GM21367 (cell line): ENCODE measurements at regions not wholly inside any gene's neighbourhood (a gene's known extent, or its start where the extent isn't known, plus 50 kb on each side); places are given as distances from the start of the nearest gene placed in this dataset.

Experiments
- ATAC-seq: cut with Tn5 transposase; IDR thresholded peaks from one replicate; pipeline ENCODE4 v1.9.1; 2021; ENCODE audit not compliant: unreplicated experiment

DNA sequence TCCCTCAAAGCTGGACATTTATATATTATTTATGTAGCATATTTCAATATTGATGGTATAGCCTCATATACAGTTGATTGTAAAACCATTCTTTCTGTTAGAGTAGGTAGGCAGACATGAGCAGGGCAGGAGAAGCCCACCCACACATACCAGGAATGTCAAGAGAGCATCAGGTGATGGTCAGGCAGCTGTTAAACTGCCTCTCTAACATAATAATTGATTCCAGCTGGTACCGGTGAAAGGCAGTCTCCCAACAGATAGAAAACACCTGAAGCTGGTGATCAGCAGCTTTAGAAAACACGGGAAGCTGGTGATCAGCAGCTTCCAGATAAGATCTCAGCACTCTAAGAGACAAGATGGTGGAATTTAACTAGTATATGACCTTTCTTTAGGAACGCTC lies 132.9 kb downstream of the SLITRK6 start:
- ATAC-seq, result no peak

DNA sequence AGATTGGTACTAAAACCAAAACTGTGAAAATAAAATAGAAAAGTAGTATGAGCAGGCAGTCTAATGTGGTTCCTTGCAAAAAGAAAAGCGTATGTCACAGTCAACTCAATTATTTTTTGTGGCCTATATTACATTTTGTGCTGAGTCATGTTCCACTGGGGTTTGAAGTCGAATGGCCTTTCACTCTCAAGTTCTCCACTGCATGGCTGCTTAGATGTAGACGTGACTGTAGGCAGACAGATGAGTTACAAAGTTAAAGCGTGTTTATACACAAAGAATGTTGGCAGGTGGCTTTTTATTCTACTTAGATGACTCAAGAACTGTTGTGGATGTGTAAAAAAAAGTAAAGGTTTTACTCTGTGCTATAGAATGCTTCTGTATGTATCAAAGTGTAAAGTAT lies 133.9 kb downstream of the SLITRK6 start:
- no peak for ATAC-seq

DNA sequence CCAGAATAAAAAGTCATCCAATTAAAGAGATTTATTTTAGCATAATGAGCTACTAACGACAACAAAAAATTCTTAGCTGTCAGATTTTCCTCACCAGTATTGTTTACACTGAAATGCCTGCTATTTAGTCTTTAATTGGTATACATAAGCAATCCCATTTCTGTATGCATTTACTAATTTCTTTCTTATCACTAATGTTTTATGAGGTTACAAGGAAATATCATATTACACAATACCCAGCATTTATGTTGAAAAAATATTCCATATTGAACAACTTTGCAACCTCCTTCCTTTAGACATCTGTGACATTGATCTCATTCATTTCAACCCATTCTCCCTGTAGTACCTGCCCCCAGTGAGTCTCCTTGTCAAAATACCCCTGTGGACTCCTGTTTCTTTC lies 135.4 kb downstream of the SLITRK6 start:
- no peak for ATAC-seq

DNA sequence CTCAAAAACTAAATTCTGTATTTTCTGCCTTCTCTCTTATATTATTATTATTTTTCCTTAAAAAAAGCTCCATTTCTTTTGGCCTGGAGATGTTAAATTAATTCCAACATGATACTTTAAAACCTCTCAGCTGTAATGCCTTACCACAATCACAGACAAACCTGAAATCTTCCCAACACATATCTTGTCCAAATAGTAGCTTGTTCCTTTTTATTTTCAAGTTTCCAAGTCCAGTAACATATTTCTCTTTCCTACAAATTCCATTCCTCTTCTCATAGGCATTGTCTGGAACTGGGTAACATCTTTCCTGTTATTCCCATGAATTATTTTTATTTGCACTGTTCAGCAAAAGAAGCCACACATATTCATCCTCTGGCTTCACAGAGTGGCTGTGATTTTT lies 137.0 kb downstream of the SLITRK6 start:
- no peak for ATAC-seq

DNA sequence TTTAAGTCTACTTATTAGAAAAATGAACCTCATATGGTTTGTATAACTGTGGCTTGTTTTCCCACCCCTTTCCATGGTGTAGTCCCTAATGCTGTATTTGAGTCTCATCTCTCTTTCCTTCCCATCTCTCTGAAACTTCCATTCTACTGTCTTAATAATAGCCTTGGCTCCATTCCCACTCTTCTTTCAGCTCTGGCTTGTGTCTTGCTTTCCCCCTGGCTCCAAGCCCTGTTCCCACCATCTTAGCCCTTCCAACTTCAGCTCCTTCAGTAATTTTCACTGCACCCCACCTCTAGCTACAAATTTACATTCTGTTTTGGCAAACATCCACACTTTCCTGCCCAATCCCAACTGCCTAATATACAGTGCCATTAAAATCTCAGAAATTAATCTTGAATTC lies 137.5 kb downstream of the SLITRK6 start:
- no peak for ATAC-seq

DNA sequence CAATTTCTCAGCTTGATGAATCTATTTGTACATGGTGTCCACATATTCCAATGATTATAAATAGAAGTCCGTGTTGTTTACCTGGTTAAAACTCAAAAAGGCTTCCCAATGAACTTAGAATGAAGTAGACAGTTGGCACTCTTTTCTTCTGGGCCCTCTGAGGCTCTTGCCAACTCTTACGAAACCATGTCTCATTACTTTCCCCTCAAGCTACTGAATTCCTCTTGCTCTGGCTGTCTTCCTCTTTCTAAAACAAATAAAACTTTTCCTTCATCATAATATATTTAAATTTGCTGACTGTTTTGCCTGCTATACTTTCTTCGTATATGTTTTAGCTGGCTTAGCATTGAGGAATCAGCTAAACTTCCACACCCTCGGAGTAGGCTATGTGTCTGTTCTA lies 139.7 kb downstream of the SLITRK6 start:
- no peak for ATAC-seq

DNA sequence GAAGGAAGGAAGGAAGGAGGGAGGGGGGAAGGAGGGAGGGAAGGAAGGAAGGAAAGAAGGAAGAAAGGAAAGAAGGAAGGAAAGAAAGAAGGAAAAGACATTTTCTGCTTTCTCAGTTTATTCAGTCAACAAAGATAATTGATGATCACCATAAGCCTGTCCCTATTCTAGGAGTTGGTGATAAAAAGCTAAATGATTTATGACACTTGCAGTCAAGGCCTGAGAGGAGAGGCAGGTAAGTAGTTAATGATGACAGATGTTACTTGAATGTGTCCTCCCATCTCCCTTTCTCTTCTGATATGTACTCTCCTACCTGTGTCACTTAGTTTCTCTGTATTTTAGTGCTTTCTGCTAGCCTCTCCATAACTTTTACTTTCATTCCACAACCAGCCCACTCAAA lies 141.3 kb downstream of the SLITRK6 start:
- no peak for ATAC-seq

DNA sequence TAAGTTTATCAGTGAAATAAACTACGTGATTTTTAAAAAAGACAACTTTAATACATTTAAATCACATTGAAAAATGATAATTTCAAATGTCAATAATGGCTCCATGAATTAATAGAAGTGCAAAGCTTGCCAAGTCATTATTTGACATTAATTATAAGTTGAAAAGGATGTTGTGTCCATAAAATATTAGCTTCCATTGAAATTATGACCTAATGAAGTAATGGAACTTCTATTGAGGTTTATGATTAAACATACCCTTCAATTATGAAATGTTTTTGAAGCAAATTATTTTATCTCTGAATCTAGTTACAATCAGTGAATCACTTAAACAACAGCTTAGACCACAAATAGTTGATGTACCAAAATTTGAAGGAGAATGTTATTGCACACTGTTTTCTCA lies 144.2 kb downstream of the SLITRK6 start:
- no peak for ATAC-seq

DNA sequence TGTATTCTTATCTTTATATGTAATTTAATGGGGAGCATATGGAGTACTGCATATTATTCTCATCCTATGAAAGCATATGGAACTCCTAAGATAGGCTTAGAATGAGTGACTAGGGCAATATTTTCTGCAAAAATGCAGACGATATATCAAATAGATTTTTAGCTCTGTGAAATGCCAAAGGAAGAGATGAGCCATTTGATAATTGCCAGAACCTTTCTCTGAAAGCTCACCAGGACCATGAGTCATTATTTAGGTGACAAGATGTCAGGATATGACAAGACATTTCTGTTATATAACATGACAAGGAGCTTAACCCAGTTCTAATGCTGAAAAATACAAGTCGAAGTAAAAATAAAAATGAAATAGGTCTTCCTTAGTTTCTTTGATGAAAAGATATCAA lies 145.0 kb downstream of the SLITRK6 start:
- no peak for ATAC-seq

DNA sequence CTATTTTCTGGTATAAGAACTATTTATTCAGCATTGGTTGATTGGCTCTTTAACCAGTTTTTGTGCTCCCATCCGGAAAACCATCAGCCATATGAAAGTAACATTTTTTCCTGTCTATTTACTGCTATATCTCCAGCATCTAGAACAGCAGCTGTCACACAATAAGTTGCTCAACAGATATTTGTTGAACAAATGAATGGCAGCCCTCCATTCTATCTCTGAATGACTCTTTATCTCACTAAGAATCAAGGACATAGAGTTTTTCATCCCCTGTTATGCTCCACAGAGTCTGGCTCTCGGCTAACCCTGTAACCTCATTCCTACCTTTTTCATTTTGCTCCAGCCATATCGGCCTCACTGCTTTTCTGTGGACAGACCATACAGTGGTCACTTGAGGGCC lies 145.5 kb downstream of the SLITRK6 start:
- ATAC-seq, result no peak

DNA sequence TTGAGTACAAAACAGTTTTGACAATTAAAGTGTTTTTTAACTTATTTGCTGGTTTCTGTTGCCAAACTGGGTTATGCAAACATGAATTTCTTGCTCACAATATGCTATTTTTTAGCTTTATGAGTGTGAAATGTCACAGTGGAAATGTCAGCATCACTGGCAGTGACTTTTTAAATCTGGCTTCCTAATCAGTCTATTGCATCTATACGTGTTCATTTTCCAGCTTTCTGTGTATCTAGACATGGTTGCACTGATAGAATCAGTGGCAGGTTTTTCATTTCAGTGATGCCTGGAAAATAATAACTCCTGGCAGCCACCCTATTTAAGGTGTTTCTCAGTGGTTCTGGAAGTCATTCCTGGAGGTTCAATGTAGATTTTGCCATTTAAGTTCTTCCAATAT lies 146.7 kb downstream of the SLITRK6 start:
- ATAC-seq, result no peak

DNA sequence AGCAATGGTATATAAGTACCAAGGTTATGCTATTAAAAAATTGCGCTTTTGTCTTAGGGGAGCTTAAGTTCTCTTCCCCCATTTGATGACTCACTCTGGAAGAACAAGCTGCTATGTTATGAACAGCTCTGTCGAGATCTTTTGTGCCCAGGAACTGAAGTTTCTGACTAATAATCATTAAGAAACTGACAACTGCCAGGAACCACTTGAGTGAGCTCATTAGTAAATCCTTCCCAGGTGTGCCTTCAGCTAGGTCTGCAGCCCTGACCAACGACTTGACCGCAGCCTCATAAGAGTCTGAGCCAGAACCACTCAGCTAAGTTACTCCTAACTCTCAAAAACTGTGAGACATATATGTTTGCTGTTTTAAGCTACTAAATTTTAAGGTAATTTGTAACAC lies 147.8 kb downstream of the SLITRK6 start:
- ATAC-seq, result no peak

DNA sequence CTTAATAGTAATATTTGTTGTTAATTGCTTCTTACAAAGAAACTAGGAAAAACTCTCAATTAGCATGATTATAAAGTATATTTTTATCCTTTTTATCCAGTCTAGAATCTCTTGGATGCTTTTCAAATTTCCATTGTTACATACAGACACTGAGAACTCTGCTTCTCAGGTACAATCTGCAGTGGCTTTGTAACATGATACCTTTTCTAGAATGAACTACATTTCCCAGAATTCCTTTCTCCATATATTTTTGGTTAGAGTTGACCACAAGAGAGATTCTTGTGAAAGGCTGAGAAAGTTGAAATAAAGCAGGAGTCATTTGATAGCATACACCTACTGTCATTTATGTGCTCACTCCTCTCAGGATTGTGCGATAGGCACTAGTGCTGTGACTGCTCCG lies 148.6 kb downstream of the SLITRK6 start:
- no peak for ATAC-seq

DNA sequence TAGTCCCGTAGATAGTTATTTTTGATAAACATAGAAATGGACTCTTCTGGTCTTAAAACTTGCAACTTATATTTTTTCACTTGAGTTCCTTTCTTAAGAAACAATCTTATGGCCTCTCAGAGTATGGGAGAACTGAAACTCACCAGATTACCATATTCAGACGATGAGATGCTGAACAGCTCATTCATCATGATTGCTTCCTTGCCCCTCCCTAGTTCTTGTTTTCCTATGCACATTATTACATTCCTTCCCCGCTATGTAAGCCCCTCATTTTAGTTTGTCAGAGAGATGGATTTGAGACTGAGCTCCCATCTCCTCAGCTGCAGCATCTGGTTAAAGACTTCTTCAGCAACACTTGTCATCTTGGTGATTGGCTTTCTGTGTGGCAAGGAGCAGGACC lies 158.5 kb downstream of the SLITRK6 start:
- ATAC-seq, result no peak

DNA sequence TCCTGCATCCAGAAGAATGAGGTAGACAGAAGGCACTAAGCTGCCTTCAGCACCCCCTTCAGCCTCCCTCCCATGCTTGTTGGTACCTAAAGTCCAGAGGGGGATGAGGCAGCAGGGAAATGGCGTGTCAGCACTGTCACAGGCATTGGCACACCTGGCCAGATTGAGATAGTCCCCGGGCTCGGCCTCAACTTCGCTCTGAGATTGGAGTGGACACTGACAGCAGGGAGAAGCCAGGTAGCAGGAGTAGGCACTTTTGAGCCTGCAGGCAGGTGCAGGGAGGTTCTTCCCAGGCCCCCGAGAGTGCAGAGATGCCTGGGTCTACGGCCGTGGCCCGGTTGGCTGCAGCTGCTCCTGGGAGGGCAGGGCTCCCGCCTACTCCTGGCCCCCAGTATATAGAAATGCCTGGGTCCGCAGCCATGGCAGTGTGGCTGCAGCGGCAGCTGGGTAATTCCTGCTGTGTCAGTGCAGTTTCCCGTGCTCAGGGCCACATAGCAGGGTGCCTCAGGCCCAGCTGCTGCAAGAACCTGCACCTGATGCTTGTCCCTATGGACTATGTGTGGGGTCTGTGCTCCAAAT lies 160.3 kb downstream of the SLITRK6 start:
- no peak for ATAC-seq

DNA sequence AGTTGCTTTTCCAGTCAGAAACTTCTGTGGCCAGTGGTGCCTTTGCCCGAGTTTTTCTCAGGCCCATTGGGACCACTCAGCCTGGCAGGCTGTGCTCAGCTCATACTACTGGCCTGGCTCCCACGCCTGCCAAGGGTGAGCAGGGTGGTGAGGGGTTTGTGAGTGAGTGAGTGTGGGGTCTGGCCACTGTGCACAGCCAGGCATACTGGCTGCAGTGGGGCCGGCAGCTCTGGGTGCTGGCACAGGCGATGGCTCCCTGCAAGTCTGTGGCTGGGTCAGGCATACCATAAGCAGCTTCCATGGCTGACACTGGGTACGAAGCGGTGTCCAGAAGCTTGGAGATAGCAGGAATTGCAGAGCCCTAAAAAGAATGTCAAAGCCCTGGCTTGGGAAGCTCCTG lies 161.0 kb downstream of the SLITRK6 start:
- no peak for ATAC-seq

DNA sequence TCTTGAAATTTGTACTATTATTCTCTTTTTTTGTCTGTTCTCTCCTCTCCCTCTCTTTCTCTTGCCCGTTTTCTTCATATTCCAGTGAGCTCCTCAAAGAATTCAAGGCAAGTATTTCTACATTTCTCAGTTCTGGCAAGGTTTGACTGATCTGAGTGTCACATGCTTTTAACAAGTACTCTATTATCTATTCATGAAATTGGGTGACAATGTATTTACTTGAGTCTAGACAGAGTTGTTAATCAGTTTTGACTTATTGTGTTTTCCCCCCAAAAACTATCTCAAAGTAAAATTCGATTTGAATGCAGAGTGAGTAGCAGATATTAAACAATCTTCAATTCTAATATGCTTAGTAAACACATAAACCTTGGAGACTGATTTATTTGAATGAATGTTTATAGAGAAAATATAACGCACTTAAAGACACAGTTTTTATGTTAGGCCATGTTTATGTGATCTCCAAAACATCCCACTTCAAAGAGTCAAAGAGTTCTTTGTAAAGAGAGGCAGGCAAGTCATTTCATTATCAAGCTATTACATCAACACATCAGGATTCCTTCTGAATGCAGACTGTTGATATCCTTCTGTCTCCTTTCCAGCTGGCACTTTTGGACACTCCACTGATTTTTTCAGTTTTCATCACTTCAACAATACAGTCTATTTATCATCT lies 166.6 kb downstream of the SLITRK6 start:
- no peak for ATAC-seq

DNA sequence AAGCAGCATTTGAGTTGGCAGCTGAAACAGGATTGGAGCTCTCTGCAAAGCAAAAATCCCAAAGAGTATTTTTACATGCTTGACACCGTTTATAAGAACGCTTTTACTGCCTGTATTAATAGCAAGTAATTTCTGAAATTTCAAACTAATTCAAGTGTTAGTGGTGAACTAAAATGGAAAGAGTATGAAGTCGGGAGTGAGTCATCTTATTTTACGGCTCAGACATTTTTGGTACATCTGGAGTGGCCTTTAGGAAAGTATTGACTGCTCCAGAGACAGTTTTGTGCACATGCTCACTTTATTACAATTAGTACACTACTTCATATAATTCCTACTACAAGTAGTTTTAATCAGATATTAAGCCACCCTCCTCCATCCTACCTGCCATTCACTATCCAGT lies 167.4 kb downstream of the SLITRK6 start:
- no peak for ATAC-seq

DNA sequence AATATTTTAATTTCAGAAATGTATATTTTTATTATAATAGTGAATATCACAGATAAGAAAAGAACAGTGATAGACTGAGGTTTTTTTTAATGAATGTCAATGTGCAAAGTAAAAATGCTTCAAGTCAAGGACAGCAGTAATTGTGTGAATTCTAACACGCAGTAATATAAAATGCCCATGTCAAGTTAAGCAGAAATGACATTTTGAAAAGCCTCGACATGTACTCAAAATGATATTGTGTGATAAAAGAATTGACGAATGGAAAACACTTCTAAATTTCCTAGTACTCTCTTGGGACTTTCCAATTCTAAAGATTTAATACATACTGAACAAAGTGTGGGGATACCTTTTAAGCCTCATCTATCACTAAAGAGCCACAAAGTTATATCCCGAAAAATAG lies 172.6 kb downstream of the SLITRK6 start:
- no peak for ATAC-seq

DNA sequence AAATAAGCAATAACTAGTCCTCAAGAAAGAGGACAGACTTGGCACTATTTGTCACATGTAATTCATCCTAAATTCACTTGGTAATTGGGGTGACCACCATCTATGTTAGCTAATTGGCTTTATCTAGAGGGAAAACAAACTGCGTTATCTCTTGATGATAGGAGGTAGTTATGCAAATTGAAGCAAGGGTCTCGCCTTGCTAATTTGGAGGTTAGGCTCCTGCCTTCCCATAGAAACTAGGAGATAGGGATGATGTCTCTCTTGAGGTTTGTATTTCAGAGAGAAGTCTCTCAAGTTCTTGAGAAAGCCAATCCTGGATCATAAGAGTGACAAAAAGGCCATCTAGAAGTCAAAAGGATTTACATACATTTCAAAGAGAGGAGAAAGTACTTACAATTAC lies 179.9 kb downstream of the SLITRK6 start:
- no peak for ATAC-seq

DNA sequence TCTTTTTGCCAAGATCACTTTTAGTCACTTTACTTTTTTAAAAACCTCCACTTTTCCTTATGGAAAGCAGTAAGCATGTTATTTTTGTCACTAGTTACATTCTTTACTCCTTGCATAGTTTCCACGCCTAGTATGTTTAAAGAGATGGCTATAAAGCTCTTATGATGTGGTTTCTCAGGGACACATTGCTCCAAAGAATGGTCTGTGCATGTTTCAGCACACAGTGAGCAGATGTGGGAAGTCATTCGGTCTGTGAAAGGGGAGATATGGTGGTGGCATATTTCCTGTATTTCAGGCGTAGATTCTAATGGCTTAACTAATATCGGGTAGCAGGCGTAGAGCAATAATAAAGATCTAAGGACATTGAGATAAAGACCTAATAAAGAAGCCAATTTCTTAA lies 180.7 kb downstream of the SLITRK6 start:
- ATAC-seq, result no peak

DNA sequence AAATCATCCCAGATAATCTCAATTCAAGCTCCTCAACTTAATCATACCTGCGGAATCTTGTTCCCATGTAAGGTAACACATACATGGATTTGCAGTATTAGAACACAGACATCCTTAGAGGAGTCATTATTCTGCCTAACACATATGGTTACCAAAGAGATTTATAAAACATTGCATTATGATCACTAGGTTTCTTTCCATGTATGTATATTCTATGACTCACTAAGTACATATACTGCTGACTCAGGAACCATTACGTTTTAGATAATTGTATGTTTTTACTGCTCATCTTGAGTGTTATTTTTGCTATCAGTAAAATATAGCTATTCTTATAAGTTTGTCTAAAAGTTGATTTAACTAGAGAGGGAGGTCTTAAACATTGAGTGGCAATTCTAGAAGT lies 182.9 kb downstream of the SLITRK6 start:
- ATAC-seq, result no peak

DNA sequence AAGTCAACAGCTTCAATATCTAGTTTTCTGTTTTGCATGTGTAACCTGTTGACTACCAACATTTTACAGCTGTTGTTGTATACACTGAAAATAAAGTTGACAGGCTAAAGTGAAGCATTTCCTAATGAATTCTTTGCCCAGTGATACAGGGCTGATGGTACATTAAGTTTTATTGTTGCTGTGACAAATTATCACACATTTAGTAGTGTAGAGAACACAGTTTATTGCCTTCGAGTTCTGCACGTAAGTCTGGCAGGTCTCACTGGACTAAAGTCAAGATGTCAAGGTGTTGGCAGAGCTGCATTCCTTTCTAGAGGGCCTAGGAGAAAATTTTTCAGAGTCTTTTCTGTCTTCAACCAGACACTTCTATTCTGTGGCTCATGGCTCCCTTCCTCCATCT lies 184.2 kb downstream of the SLITRK6 start:
- no peak for ATAC-seq
